ENCODE measurements at regions not wholly inside any gene's neighbourhood (a gene's known extent, or its start where the extent isn't known, plus 50 kb on each side); places are given as distances from the start of the nearest gene placed in this dataset.
"Not testable (repeated sequence)": the region's sequence is repeated elsewhere in the genome, so short reads cannot be mapped to it uniquely, and the experiment has no call there.

GRCh38 chr4:128690011-128690410, 119.5 kb upstream of the JADE1 start:
- no peaks in the 10 kb centered on the region; the same call in 1 of the 2 replicates for H3K36me3 ChIP-seq (ENCODE audit: control insufficient read depth, insufficient read depth, low read length)
- no peaks in the 10 kb centered on the region for H3K27me3 ChIP-seq (ENCODE audit: control insufficient read depth, insufficient read depth, low read length)
- no CpG with 5 or more reads among the region's 3 CpGs for WGBS (ENCODE audit: insufficient coverage, insufficient read length)
- no peak overlapping the region for H3K27ac ChIP-seq (ENCODE audit: low read length)
- H3K9me3 ChIP-seq (ENCODE audit: control insufficient read depth, insufficient read depth, low read length): no peaks in the 10 kb centered on the region; the same call in 1 of the 2 replicates
- no peak for DNase-seq (ENCODE audit: low read depth, low spot score)
- H3K4me3 ChIP-seq (ENCODE audit: low read length): no peak overlapping the region
- peaks cover 2% of the 10 kb centered on the region; the same call in 1 of the 2 replicates for H3K4me1 ChIP-seq (ENCODE audit: control insufficient read depth, insufficient read depth, low read length)

GRCh38 chr4:128688846-128689437, 120.6 kb upstream of the JADE1 start:
- H3K36me3 ChIP-seq (ENCODE audit: control insufficient read depth, insufficient read depth, low read length): no peaks in the 10 kb centered on the region; the same call in 1 of the 2 replicates
- H3K27ac ChIP-seq (ENCODE audit: low read length): no peak overlapping the region
- H3K4me1 ChIP-seq (ENCODE audit: control insufficient read depth, insufficient read depth, low read length): peaks cover 2% of the 10 kb centered on the region; the same call in 1 of the 2 replicates
- DNase-seq (ENCODE audit: low read depth, low spot score): no peak
- no peaks in the 10 kb centered on the region; the same call in 1 of the 2 replicates for H3K9me3 ChIP-seq (ENCODE audit: control insufficient read depth, insufficient read depth, low read length)
- no peaks in the 10 kb centered on the region for H3K27me3 ChIP-seq (ENCODE audit: control insufficient read depth, insufficient read depth, low read length)
- no peak overlapping the region for H3K4me3 ChIP-seq (ENCODE audit: low read length)
- WGBS (ENCODE audit: insufficient coverage, insufficient read length): no CpG with 5 or more reads among the region's 3 CpGs

DNA sequence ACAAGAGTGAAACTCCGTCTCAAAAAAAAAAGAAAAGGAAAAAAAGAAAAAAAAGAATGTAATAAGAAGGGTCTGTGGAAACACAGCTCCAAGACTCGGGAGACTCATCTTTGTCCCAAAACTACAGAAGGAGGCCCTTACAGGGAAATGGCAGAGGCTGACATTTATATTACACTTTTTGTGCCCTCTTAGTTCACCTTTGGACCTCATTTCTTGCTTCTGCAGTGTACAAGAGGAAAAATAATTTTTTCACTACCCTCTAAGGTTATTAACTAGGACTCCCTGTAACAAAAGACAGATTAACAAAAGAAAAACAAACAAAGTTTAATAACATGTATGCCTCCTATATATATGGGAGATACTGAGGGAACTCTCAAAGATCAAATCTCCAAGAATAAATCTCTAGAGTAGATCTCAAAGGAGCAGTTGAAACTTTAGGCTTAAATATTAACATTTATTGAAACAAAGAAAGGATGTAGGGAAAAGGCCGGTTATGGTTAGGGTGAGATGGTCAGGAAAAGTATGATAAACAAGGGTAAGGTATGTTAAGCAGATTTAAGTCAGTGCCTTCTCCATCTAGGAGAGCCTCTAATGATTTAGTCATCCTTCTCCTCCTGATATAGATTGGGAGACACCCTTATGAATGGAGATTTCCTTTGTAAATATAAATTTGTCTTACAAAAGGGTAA, 121.3 kb upstream of the JADE1 start:
- peaks cover 2% of the 10 kb centered on the region; the same call in 1 of the 2 replicates for H3K4me1 ChIP-seq (ENCODE audit: control insufficient read depth, insufficient read depth, low read length)
- no peak overlapping the region for H3K4me3 ChIP-seq (ENCODE audit: low read length)
- H3K27me3 ChIP-seq (ENCODE audit: control insufficient read depth, insufficient read depth, low read length): no peaks in the 10 kb centered on the region
- no peak overlapping the region for H3K27ac ChIP-seq (ENCODE audit: low read length)
- H3K9me3 ChIP-seq (ENCODE audit: control insufficient read depth, insufficient read depth, low read length): no peaks in the 10 kb centered on the region; the same call in 1 of the 2 replicates
- H3K36me3 ChIP-seq (ENCODE audit: control insufficient read depth, insufficient read depth, low read length): no peaks in the 10 kb centered on the region; the same call in 1 of the 2 replicates
- no CpG with 5 or more reads among the region's 3 CpGs for WGBS (ENCODE audit: insufficient coverage, insufficient read length)
- no peak for DNase-seq (ENCODE audit: low read depth, low spot score)

- no peaks in the 10 kb centered on the region; the same call in 1 of the 2 replicates for H3K9me3 ChIP-seq (ENCODE audit: control insufficient read depth, insufficient read depth, low read length)
- WGBS (ENCODE audit: insufficient coverage, insufficient read length): no CpG with 5 or more reads among the region's 2 CpGs
- H3K4me3 ChIP-seq (ENCODE audit: low read length): no peak overlapping the region
- no peak for DNase-seq (ENCODE audit: low read depth, low spot score)
- H3K27ac ChIP-seq (ENCODE audit: low read length): no peak overlapping the region
- H3K4me1 ChIP-seq (ENCODE audit: control insufficient read depth, insufficient read depth, low read length): peaks cover 2% of the 10 kb centered on the region; the same call in 1 of the 2 replicates
- H3K36me3 ChIP-seq (ENCODE audit: control insufficient read depth, insufficient read depth, low read length): no peaks in the 10 kb centered on the region; the same call in 1 of the 2 replicates
- H3K27me3 ChIP-seq (ENCODE audit: control insufficient read depth, insufficient read depth, low read length): no peaks in the 10 kb centered on the region
These were observed 122.7 kb upstream of the JADE1 start for GRCh38 chr4:128686810-128687209.

GRCh38 chr4:128686032-128686465, 123.5 kb upstream of the JADE1 start:
- WGBS (ENCODE audit: insufficient coverage, insufficient read length): no CpG with 5 or more reads among the region's 2 CpGs
- Histone ChIP-seq H3K36me3 (ENCODE audit: control insufficient read depth, insufficient read depth, low read length) (no peaks in the 10 kb centered on the region; the same call in 1 of the 2 replicates), H3K27ac (ENCODE audit: low read length) (no peak overlapping the region), H3K4me3 (ENCODE audit: low read length) (no peak overlapping the region), H3K27me3 (ENCODE audit: control insufficient read depth, insufficient read depth, low read length) (no peaks in the 10 kb centered on the region), H3K4me1 (ENCODE audit: control insufficient read depth, insufficient read depth, low read length) (peaks cover 2% of the 10 kb centered on the region; the same call in 1 of the 2 replicates), H3K9me3 (ENCODE audit: control insufficient read depth, insufficient read depth, low read length) (no peaks in the 10 kb centered on the region; the same call in 1 of the 2 replicates)
- no peak for DNase-seq (ENCODE audit: low read depth, low spot score)

DNA sequence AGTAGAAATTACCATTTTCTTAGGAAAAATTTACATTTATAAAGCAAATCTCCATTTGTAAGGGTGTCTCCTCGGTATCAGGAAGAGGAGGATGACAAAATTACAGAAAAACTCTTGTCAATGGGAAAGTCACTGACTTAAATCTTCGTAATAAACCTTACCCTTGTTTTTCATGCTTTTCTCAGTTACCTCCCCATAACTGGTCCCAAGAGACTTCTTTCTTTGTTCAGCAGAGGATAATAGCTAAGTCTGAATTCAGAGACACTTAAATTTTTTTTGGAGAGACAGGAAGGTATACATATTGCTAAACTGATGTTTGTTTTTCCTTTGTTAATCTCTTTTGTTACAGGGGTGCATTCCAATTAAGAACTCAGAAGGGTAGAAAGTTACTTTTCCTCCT, 125.5 kb upstream of the JADE1 start:
- Histone ChIP-seq H3K4me1 (ENCODE audit: control insufficient read depth, insufficient read depth, low read length) (peaks cover 2% of the 10 kb centered on the region; the same call in 1 of the 2 replicates), H3K9me3 (ENCODE audit: control insufficient read depth, insufficient read depth, low read length) (no peaks in the 10 kb centered on the region; the same call in 1 of the 2 replicates), H3K27ac (ENCODE audit: low read length) (peak overlapping the region; percentile 30), H3K4me3 (ENCODE audit: low read length) (no peak overlapping the region), H3K27me3 (ENCODE audit: control insufficient read depth, insufficient read depth, low read length) (no peaks in the 10 kb centered on the region), H3K36me3 (ENCODE audit: control insufficient read depth, insufficient read depth, low read length) (no peaks in the 10 kb centered on the region; the same call in 1 of the 2 replicates)
- WGBS (ENCODE audit: insufficient coverage, insufficient read length): no CpG with 5 or more reads among the region's 2 CpGs
- no peak for DNase-seq (ENCODE audit: low read depth, low spot score)

GRCh38 chr4:128682942-128683666, 126.4 kb upstream of the JADE1 start:
- Histone ChIP-seq H3K27me3 (ENCODE audit: control insufficient read depth, insufficient read depth, low read length) (no peaks in the 10 kb centered on the region), H3K4me1 (ENCODE audit: control insufficient read depth, insufficient read depth, low read length) (no peaks in the 10 kb centered on the region; the same call in 1 of the 2 replicates), H3K36me3 (ENCODE audit: control insufficient read depth, insufficient read depth, low read length) (no peaks in the 10 kb centered on the region; the same call in 1 of the 2 replicates), H3K4me3 (ENCODE audit: low read length) (no peak overlapping the region), H3K27ac (ENCODE audit: low read length) (peak overlapping the region; percentile 53), H3K9me3 (ENCODE audit: control insufficient read depth, insufficient read depth, low read length) (no peaks in the 10 kb centered on the region; the same call in 1 of the 2 replicates)
- peak; percentile 70 for DNase-seq (ENCODE audit: low read depth, low spot score)
- no CpG with 5 or more reads among the region's 9 CpGs for WGBS (ENCODE audit: insufficient coverage, insufficient read length)

- no CpG with 5 or more reads among the region's 1 CpG for WGBS (ENCODE audit: insufficient coverage, insufficient read length)
- Histone ChIP-seq H3K4me1 (ENCODE audit: control insufficient read depth, insufficient read depth, low read length) (no peaks in the 10 kb centered on the region), H3K4me3 (ENCODE audit: low read length) (no peak overlapping the region), H3K27ac (ENCODE audit: low read length) (no peak overlapping the region), H3K36me3 (ENCODE audit: control insufficient read depth, insufficient read depth, low read length) (no peaks in the 10 kb centered on the region), H3K27me3 (ENCODE audit: control insufficient read depth, insufficient read depth, low read length) (no peaks in the 10 kb centered on the region), H3K9me3 (ENCODE audit: control insufficient read depth, insufficient read depth, low read length) (no peaks in the 10 kb centered on the region)
- no peak for DNase-seq (ENCODE audit: low read depth, low spot score)
These were observed 133.4 kb upstream of the JADE1 start for GRCh38 chr4:128676095-128676494.

GRCh38 chr4:128675083-128675482, 134.4 kb upstream of the JADE1 start:
- H3K4me1 ChIP-seq (ENCODE audit: control insufficient read depth, insufficient read depth, low read length): no peaks in the 10 kb centered on the region
- H3K36me3 ChIP-seq (ENCODE audit: control insufficient read depth, insufficient read depth, low read length): no peaks in the 10 kb centered on the region
- WGBS (ENCODE audit: insufficient coverage, insufficient read length): no CpG with 5 or more reads among the region's 1 CpG
- no peak overlapping the region for H3K4me3 ChIP-seq (ENCODE audit: low read length)
- H3K27ac ChIP-seq (ENCODE audit: low read length): no peak overlapping the region
- no peaks in the 10 kb centered on the region for H3K9me3 ChIP-seq (ENCODE audit: control insufficient read depth, insufficient read depth, low read length)
- no peaks in the 10 kb centered on the region for H3K27me3 ChIP-seq (ENCODE audit: control insufficient read depth, insufficient read depth, low read length)
- DNase-seq (ENCODE audit: low read depth, low spot score): no peak

DNA sequence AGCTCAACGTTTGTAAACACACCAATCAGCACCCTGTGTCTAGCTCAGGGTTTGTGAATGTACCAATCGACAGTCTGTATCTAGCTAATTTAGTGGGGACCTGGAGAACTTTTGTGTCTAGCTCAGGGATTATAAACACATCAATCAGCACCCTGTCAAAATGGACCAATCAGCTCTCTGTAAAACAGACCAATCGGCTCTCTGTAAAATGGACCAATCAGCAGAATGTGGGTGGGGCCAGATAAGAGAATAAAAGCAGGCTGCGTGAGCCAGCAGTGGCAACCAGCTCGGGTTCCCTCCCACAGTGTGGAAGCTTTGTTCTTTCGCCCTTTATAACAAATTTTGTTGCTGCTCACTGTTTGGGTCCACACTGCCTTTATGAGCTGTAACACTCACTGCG, 136.3 kb upstream of the JADE1 start:
- not testable (repeated sequence) for DNase-seq (ENCODE audit: low read depth, low spot score); H3K9me3 ChIP-seq (ENCODE audit: control insufficient read depth, insufficient read depth, low read length); H3K36me3 ChIP-seq (ENCODE audit: control insufficient read depth, insufficient read depth, low read length); H3K4me1 ChIP-seq (ENCODE audit: control insufficient read depth, insufficient read depth, low read length); H3K27me3 ChIP-seq (ENCODE audit: control insufficient read depth, insufficient read depth, low read length); H3K27ac ChIP-seq (ENCODE audit: low read length); H3K4me3 ChIP-seq (ENCODE audit: low read length)
- WGBS (ENCODE audit: insufficient coverage, insufficient read length): no CpG with 5 or more reads among the region's 7 CpGs

Measured in iPS DF 6.9 (cell line).